ENCODE measurements at regions not wholly inside any gene's neighbourhood (a gene's known extent, or its start where the extent isn't known, plus 50 kb on each side); places are given as distances from the start of the nearest gene placed in this dataset.
"Not testable (repeated sequence)": the region's sequence is repeated elsewhere in the genome, so short reads cannot be mapped to it uniquely, and the experiment has no call there.

- not testable (repeated sequence) for DNase-seq
Observed at GRCh38 chr9:41839786-41840185, 289.4 kb downstream of the CNTNAP3B start.

DNA sequence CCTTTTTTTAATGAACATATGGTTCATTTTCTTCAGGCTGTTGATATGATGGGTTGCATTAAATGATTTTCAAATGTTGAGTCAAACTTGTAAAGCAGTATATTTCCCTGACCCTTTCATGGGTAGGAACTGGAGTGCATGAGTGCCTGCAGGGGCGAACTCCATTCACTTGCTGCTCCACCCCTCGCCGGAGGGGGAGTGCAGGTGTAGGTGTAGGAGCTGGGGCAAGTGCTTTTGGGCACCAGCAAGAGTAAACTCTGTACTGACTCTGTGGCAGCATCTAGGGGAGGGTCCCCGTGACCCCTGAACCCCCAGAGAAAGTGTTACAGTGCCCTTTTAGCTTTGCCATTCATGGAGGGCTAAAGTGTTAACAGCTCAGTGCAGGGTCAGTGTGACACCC is 290.3 kb downstream of the CNTNAP3B start:
- not testable (repeated sequence) for DNase-seq

GRCh38 chr9:41838562-41838851 is 290.7 kb downstream of the CNTNAP3B start:
- DNase-seq = not testable (repeated sequence)

DNA sequence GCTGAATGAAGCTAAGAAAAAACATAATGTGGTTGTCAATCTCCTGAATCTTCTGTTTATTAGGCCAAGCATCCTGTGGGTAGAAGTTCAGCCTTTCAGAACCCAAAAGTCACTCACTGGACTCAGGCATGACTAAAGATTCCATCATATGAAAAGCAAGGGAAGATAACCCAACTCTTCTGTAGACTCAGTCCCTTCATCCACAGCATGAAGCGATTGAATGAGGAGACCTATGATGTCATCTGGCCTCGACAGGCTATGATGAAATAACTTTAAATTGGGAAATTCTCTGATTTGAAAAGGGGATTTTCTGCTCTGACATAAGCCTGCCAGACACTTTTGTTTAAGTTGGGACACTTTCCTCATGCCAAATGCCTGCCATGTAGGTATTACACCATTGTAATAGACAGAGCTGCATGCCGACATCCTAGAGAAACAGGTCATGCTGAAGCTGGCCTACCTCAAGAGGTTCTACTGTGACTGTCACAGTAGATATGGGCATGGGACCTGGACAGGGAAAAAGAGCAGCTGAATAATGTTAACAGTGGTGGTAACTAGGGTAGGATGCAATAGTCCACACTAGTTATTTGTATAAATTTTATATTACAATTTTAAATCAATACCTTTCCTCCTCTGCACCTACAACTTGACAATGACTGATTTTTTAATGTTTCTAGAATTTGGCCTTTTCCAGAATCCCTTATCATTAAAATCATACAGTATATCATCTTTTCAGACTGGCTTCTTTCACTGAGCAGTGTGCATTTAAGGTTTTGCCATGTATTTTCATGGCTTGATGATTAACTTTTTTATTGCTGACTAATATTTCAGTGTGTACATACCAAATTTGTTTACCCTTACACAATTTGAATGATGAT is 291.3 kb downstream of the CNTNAP3B start:
- DNase-seq = not testable (repeated sequence)

DNA sequence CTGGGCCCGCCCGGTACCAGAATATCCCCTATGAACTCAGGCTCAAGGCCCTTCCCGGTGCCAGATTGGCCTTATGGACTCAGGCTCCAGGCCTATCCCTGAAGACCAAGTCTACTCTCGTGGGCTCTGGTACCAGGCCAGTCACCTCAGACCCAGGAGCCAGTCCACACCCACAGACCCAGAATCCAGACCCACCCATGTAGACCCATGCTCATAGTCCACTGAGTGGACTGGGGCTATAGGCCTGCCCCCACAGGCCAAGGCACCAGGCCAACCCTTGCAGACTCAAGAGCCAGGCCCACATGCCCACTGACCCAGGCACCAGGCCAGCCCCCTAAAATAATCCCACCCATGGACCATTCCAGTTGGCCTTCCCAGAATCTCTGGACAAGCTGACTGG is 296.1 kb downstream of the CNTNAP3B start:
- DNase-seq = not testable (repeated sequence)

GRCh38 chr9:41824723-41825122 is 304.5 kb downstream of the CNTNAP3B start:
- DNase-seq = not testable (repeated sequence)

DNA sequence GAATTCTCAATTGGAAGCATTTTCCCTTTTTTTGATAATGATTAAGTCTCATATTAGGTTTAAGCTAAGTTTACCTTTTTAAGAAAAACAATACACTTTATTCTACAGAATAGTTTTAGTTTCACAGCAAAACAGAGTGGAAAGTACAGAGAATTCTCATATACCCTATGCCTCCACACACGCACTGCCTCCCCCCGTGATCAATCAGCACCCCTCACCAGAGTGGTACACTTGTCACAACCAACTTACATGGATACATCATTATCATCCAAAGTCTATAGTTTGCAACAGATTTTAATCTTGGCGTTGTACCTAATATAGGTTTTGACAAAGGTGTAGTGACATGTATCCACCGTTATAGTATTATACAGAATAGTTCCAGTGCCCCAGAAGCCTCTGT is 326.5 kb downstream of the CNTNAP3B start:
- not testable (repeated sequence) for DNase-seq

GRCh38 chr9:41798684-41799083 is 330.5 kb downstream of the CNTNAP3B start:
- DNase-seq = not testable (repeated sequence)

GRCh38 chr9:41790719-41791363 is 338.4 kb downstream of the CNTNAP3B start:
- not testable (repeated sequence) for DNase-seq

GRCh38 chr9:41790007-41790406 is 339.2 kb downstream of the CNTNAP3B start:
- not testable (repeated sequence) for DNase-seq

GRCh38 chr9:41789387-41789786 is 339.8 kb downstream of the CNTNAP3B start:
- DNase-seq = not testable (repeated sequence)

DNA sequence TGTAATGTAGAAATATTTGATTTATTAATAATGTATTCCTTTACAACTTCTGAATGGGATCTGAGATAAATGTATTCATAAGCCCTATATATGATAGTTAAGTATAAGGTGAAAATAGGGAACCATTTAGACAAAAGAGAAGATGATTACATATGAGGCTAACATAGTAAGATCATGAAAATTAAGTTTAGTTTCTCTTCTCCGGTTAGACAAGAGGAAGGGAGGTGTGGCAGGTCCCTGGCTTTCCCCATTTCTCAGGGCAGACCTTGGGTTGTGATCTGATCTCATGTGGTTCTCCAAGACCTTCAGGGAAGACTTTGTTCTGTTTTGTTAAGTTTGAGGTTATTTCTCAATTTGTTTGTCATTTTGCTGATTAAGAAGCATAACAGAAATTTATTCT is 341.3 kb downstream of the CNTNAP3B start:
- not testable (repeated sequence) for DNase-seq

DNA sequence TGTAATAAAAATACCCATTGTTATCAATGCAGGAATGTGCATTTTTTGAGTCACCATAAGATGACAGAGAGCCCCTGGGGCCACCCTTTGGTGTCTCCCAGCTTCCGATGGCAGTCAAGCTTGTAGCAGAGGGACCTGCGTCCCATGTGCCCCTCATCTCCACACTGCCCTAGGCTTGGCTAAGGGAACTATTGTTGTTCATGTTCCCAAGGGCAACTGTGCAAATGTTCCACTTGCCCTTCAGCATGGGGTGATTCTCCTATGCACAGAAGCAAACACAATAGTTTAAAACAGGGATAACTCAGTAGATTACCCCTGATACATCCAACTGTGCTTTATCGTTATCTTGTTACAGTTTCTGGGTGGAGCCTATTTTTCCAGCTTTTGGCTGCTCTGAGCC is 342.0 kb downstream of the CNTNAP3B start:
- DNase-seq = not testable (repeated sequence)

DNA sequence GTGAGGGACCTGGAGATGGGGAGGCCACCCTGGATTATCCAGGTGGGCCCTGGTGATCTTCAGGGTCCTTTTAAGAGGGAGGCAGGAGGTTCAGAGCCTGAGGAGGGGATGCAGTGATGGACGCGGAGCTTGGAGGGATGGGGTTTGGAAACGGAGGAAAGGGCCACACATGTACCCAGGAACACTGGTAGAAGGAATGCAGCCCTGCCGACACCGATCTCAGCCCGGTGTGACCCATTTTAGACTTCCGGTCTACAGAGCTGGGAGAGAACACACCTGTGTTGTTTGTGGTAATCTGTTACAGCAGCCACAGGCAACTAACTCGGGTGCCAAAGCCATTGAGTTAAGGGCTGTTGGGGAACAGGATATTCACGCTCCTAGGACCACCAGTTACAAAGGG is 345.2 kb downstream of the CNTNAP3B start:
- DNase-seq = not testable (repeated sequence)

GRCh38 chr9:41783070-41783810 is 346.0 kb downstream of the CNTNAP3B start:
- not testable (repeated sequence) for DNase-seq

- DNase-seq = not testable (repeated sequence)
Observed at GRCh38 chr9:41781899-41782298, 347.3 kb downstream of the CNTNAP3B start.

GRCh38 chr9:41779897-41780406 is 349.3 kb downstream of the CNTNAP3B start:
- not testable (repeated sequence) for DNase-seq

- not testable (repeated sequence) for DNase-seq
Observed at GRCh38 chr9:41779192-41779591, 350.0 kb downstream of the CNTNAP3B start.

GRCh38 chr9:41778535-41779071 is 350.6 kb downstream of the CNTNAP3B start:
- not testable (repeated sequence) for DNase-seq

DNA sequence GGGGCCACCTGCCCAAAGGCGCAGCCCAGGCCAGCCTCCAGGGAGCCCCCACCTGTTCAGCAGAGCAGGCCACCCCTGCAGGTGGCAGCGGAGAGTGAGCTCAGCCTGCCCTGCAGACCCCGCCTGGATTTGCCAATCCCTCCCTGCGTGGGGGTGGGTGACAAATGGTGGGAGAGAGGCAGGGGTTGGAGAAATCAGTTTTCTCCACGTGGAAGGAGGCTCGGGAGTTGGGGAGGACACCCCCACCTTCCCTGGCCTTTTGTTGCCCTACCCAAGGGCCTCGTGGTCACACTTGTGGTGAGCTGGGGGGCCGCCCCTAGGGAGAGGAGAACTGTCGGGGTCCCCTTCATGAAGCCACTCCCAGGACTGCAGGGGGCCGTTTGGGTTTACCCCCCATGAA is 351.7 kb downstream of the CNTNAP3B start:
- not testable (repeated sequence) for DNase-seq

- DNase-seq = not testable (repeated sequence)
Observed at GRCh38 chr9:41772541-41772940, 356.7 kb downstream of the CNTNAP3B start.

GRCh38 chr9:41771693-41772092 is 357.5 kb downstream of the CNTNAP3B start:
- not testable (repeated sequence) for DNase-seq

DNA sequence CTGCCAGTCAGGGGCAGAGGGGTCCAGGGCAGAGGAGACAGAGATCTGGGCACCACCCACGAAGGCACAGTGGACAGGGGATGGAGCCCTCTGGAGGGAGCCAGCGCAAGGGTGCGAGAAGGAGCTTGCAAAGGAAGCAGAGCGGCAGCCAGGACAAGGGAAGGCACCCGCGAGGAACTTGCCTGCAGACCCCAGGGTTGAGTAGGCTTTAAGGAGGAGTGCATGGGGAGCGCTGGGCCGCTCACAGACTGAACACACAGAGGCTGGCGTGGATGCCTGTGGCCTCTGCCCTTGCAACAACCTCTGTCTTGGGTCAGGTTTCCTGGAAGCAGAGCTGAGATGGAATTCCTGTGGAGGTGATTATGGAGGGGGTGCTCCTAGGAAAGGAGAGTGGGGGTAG is 374.4 kb downstream of the CNTNAP3B start:
- DNase-seq = not testable (repeated sequence)

Measured in NCI-H1105 treated with DMSO at 0.1 percent for 48 hours (cell line).